Neuronal stem cell (in vitro differentiated cells): ENCODE measurements at regions not wholly inside any gene's neighbourhood (a gene's known extent, or its start where the extent isn't known, plus 50 kb on each side); places are given as distances from the start of the nearest gene placed in this dataset.

ENCODE experiments used
- DNase-seq: peaks from one replicate; pipeline ENCODE4 v3.0.0-alpha.2; 2013; ENCODE audit warnings: low spot score
- H2AFZ ChIP-seq: one replicate; pipeline ENCODE4 v1.6.1; 2013; ENCODE audit warnings: mild to moderate bottlenecking, low read length, inconsistent platforms
- H2AK5ac ChIP-seq: 2 replicates; pipeline ENCODE4 v1.6.1; 2013; ENCODE audit warnings: low read depth, mild to moderate bottlenecking, inconsistent platforms, low read length, moderate library complexity, mixed read lengths
- H2BK120ac ChIP-seq: 2 replicates; pipeline ENCODE4 v1.6.1; 2013; ENCODE audit warnings: low read depth, mild to moderate bottlenecking, inconsistent platforms, low read length, moderate library complexity, mixed read lengths
- H2BK12ac ChIP-seq: one replicate; pipeline ENCODE4 v1.6.1; 2013; ENCODE audit warnings: low read length, inconsistent platforms
- H2BK15ac ChIP-seq: 2 replicates; pipeline ENCODE4 v1.6.1; 2013; ENCODE audit warnings: mild to moderate bottlenecking, low read length, inconsistent platforms, mixed read lengths
- H2BK5ac ChIP-seq: one replicate; pipeline ENCODE4 v1.6.1; 2013; ENCODE audit warnings: inconsistent platforms, mild to moderate bottlenecking, low read length, moderate library complexity
- H3K14ac ChIP-seq: one replicate; pipeline ENCODE4 v1.6.1; 2013; ENCODE audit warnings: low read length, inconsistent platforms
- H3K18ac ChIP-seq: 2 replicates; pipeline ENCODE4 v1.6.1; 2013; ENCODE audit warnings: low read length, inconsistent platforms
- H3K23ac ChIP-seq: 2 replicates; pipeline ENCODE4 v1.6.1; 2013; ENCODE audit warnings: low read depth, mild to moderate bottlenecking, mixed read lengths, low read length, inconsistent platforms; ENCODE audit not compliant: poor library complexity
- H3K27ac ChIP-seq: replicated peaks from 3 replicates; pipeline ENCODE4 v1.5.1; 2013; ENCODE audit warnings: low read length, inconsistent platforms
- H3K27me3 ChIP-seq, 3 experiments: 2 replicates each; pipeline ENCODE4 v1.6.1; 2013; ENCODE audit warnings: low read length in 3 of 3, mild to moderate bottlenecking in 2 of 3, inconsistent platforms in 1 of 3, low read depth in 1 of 3, mixed read lengths in 1 of 3, moderate library complexity in 1 of 3; ENCODE audit not compliant: control insufficient read depth in 3 of 3, insufficient read depth in 3 of 3
- H3K36me3 ChIP-seq, 2 donors: replicated peaks in 1 of 2; 2 replicates each; pipeline ENCODE4 v1.6.1; 2013; ENCODE audit warnings: low read length in 2 of 2; ENCODE audit not compliant: control insufficient read depth in 2 of 2, insufficient read depth in 2 of 2
- H3K4ac ChIP-seq: 2 replicates; pipeline ENCODE4 v1.6.1; 2013; ENCODE audit warnings: inconsistent platforms, mild to moderate bottlenecking, low read length, moderate library complexity
- H3K4me1 ChIP-seq, 2 donors: 1 replicate in 1 of 2; 2 replicates in 1 of 2; pipeline ENCODE4 v1.6.1; 2013; ENCODE audit warnings: low read length in 2 of 2, low read depth in 1 of 2; ENCODE audit not compliant: control insufficient read depth in 2 of 2, insufficient read depth in 1 of 2
- H3K4me2 ChIP-seq: one replicate; pipeline ENCODE4 v1.6.1; 2013; ENCODE audit warnings: mild to moderate bottlenecking, low read length, inconsistent platforms; ENCODE audit not compliant: insufficient read depth, poor library complexity, severe bottlenecking
- H3K4me3 ChIP-seq, 2 donors: 2 replicates each; pipeline ENCODE4 v1.5.1; 2013; ENCODE audit warnings: low read length in 2 of 2, mild to moderate bottlenecking in 2 of 2, inconsistent platforms in 1 of 2, moderate library complexity in 1 of 2
- H3K79me1 ChIP-seq: one replicate; pipeline ENCODE4 v1.6.1; 2013; ENCODE audit warnings: low read depth, mild to moderate bottlenecking, inconsistent platforms, low read length, moderate library complexity
- H3K9ac ChIP-seq: one replicate; pipeline ENCODE4 v1.6.1; 2013; ENCODE audit warnings: mild to moderate bottlenecking, low read depth, low read length, inconsistent platforms; ENCODE audit not compliant: poor library complexity
- H3K9me3 ChIP-seq, 2 donors: replicated peaks in 1 of 2; 2 replicates each; pipeline versions ENCODE3 to v1.6.1; 2013; ENCODE audit warnings: low read length in 2 of 2, mild to moderate bottlenecking in 2 of 2, inconsistent platforms in 1 of 2, low read depth in 1 of 2, mixed read lengths in 1 of 2, moderate library complexity in 1 of 2; ENCODE audit not compliant: control insufficient read depth in 2 of 2, insufficient read depth in 1 of 2
- H4K8ac ChIP-seq: one replicate; pipeline ENCODE4 v1.6.1; 2013; ENCODE audit warnings: low read depth, mild to moderate bottlenecking, inconsistent platforms, low read length, moderate library complexity
- H4K91ac ChIP-seq: one replicate; pipeline ENCODE4 v1.6.1; 2013; ENCODE audit warnings: low read length, low read depth, mild to moderate bottlenecking, inconsistent platforms; ENCODE audit not compliant: poor library complexity
- WGBS, 2 donors: extraction: QIAGEN DNeasy Blood & Tissue Kit; methylation state at CpG; one replicate each; pipeline ENCODE4 v1.1.7; 2013; ENCODE audit warnings: missing lambda C conversion rate in 2 of 2, mixed read lengths in 1 of 2; ENCODE audit not compliant: insufficient read length in 2 of 2, insufficient replicate concordance in 1 of 2; ENCODE audit errors: extremely low coverage in 2 of 2; 5-methylcytosine and 5-hydroxymethylcytosine counted together

GRCh38 chr5:82760856-82761255 lies 316.3 kb downstream of the TMEM167A start:
- H3K27ac ChIP-seq: no peak overlapping the region
- no peak overlapping the region for H2AK5ac ChIP-seq
- no peaks in the 10 kb centered on the region for H3K4me1 ChIP-seq
- H3K27me3 ChIP-seq: no peaks in the 10 kb centered on the region
- no peak overlapping the region for H3K4me3 ChIP-seq
- H3K18ac ChIP-seq: no peak overlapping the region
- no peak overlapping the region for H4K91ac ChIP-seq
- H3K9me3 ChIP-seq: peaks cover 2 to 8% of the 10 kb centered on the region in 2 donors
- no CpG with 5 or more reads among the region's 10 CpGs for WGBS, 2 donors
- no peak overlapping the region for H2AFZ ChIP-seq
- H2BK15ac ChIP-seq: no peak overlapping the region
- H3K23ac ChIP-seq: no peak overlapping the region
- DNase-seq: no peak
- no peak overlapping the region for H3K9ac ChIP-seq
- H3K36me3 ChIP-seq: no peaks in the 10 kb centered on the region
- no peak overlapping the region for H3K4me2 ChIP-seq
- H2BK12ac ChIP-seq: no peak overlapping the region
- peaks cover 2% of the 10 kb centered on the region for H3K79me1 ChIP-seq
- H2BK120ac ChIP-seq: no peak overlapping the region
- no peak overlapping the region for H3K14ac ChIP-seq
- no peak overlapping the region for H2BK5ac ChIP-seq
- H3K4ac ChIP-seq: no peak overlapping the region
- no peak overlapping the region for H4K8ac ChIP-seq

GRCh38 chr5:82758881-82759280 lies 318.3 kb downstream of the TMEM167A start:
- peaks cover 2 to 8% of the 10 kb centered on the region in 2 donors for H3K9me3 ChIP-seq
- H3K36me3 ChIP-seq: no peaks in the 10 kb centered on the region
- no peak overlapping the region for H2BK120ac ChIP-seq
- no peak overlapping the region for H2AK5ac ChIP-seq
- H4K8ac ChIP-seq: no peak overlapping the region
- H2BK12ac ChIP-seq: no peak overlapping the region
- H3K14ac ChIP-seq: no peak overlapping the region
- H3K4me3 ChIP-seq: no peak overlapping the region
- H3K4me1 ChIP-seq: no peaks in the 10 kb centered on the region
- H3K27me3 ChIP-seq: no peaks in the 10 kb centered on the region
- H4K91ac ChIP-seq: no peak overlapping the region
- no peak overlapping the region for H2BK15ac ChIP-seq
- no CpG with 5 or more reads among the region's 3 CpGs for WGBS, 2 donors
- no peak overlapping the region for H2AFZ ChIP-seq
- no peak overlapping the region for H3K18ac ChIP-seq
- no peak overlapping the region for H3K4ac ChIP-seq
- H3K9ac ChIP-seq: no peak overlapping the region
- peaks cover 2% of the 10 kb centered on the region for H3K79me1 ChIP-seq
- no peak for DNase-seq
- no peak overlapping the region for H3K23ac ChIP-seq
- no peak overlapping the region for H3K27ac ChIP-seq
- H3K4me2 ChIP-seq: no peak overlapping the region
- H2BK5ac ChIP-seq: no peak overlapping the region

- H4K91ac ChIP-seq: no peak overlapping the region
- no peak overlapping the region for H2BK15ac ChIP-seq
- no peak overlapping the region for H2AK5ac ChIP-seq
- H3K9me3 ChIP-seq: peaks cover 0 to 6% of the 10 kb centered on the region in 2 donors
- H2AFZ ChIP-seq: no peak overlapping the region
- no peak overlapping the region for H3K27ac ChIP-seq
- H3K4me1 ChIP-seq: no peaks in the 10 kb centered on the region
- H3K79me1 ChIP-seq: no peaks in the 10 kb centered on the region
- WGBS, 2 donors: no CpG with 5 or more reads among the region's 3 CpGs
- H3K4me2 ChIP-seq: no peak overlapping the region
- no peak overlapping the region for H3K4ac ChIP-seq
- no peak overlapping the region for H4K8ac ChIP-seq
- H3K18ac ChIP-seq: no peak overlapping the region
- H3K9ac ChIP-seq: no peak overlapping the region
- H2BK12ac ChIP-seq: no peak overlapping the region
- no peaks in the 10 kb centered on the region for H3K36me3 ChIP-seq
- H3K27me3 ChIP-seq: no peaks in the 10 kb centered on the region
- H2BK120ac ChIP-seq: no peak overlapping the region
- no peak overlapping the region for H3K4me3 ChIP-seq
- H3K14ac ChIP-seq: no peak overlapping the region
- no peak overlapping the region for H2BK5ac ChIP-seq
- no peak for DNase-seq
- H3K23ac ChIP-seq: no peak overlapping the region
Observed at GRCh38 chr5:82754759-82755158, 322.4 kb downstream of the TMEM167A start.

GRCh38 chr5:82754036-82754746 lies 323.0 kb downstream of the TMEM167A start:
- Histone ChIP-seq H2BK12ac (no peak overlapping the region), H3K27me3 (no peaks in the 10 kb centered on the region), H2BK15ac (no peak overlapping the region), H2BK5ac (no peak overlapping the region), H3K79me1 (no peaks in the 10 kb centered on the region), H4K8ac (no peak overlapping the region), H4K91ac (no peak overlapping the region), H3K18ac (no peak overlapping the region), H3K4me1 (peaks cover 0 to 5% of the 10 kb centered on the region in 2 donors), H3K9me3 (peaks cover 0 to 6% of the 10 kb centered on the region in 2 donors), H3K36me3 (no peaks in the 10 kb centered on the region), H2AK5ac (no peak overlapping the region), H2AFZ (no peak overlapping the region), H3K23ac (no peak overlapping the region), H3K9ac (no peak overlapping the region), H3K14ac (no peak overlapping the region), H3K27ac (no peak overlapping the region), H3K4ac (no peak overlapping the region), H3K4me3 (no peak overlapping the region), H3K4me2 (no peak overlapping the region), H2BK120ac (no peak overlapping the region)
- no CpG with 5 or more reads among the region's 3 CpGs for WGBS, 2 donors
- DNase-seq: no peak
